Fibroblast of skin of abdomen (primary cell): ENCODE measurements at regions not wholly inside any gene's neighbourhood (a gene's known extent, or its start where the extent isn't known, plus 50 kb on each side); places are given as distances from the start of the nearest gene placed in this dataset.
"Not testable (repeated sequence)": the region's sequence is repeated elsewhere in the genome, so short reads cannot be mapped to it uniquely, and the experiment has no call there.

ENCODE experiments used
- DNase-seq: peaks from one replicate; pipeline ENCODE4 v3.0.0-alpha.2; 2013

GRCh38 chr10:120112809-120113208, 220.3 kb downstream of the SEC23IP start:
- DNase-seq = no peak

- no peak for DNase-seq
These were observed 223.4 kb downstream of the SEC23IP start for GRCh38 chr10:120115959-120116358.

GRCh38 chr10:120121768-120122167, 229.2 kb downstream of the SEC23IP start:
- DNase-seq = no peak

GRCh38 chr10:120131183-120131582, 238.7 kb downstream of the SEC23IP start:
- no peak for DNase-seq

- no peak for DNase-seq
These were observed 240.3 kb downstream of the SEC23IP start for GRCh38 chr10:120132811-120133210.

GRCh38 chr10:120138689-120139088, 246.2 kb downstream of the SEC23IP start:
- DNase-seq = no peak

GRCh38 chr10:120145107-120145506, 252.6 kb downstream of the SEC23IP start:
- no peak for DNase-seq

- no peak for DNase-seq
These were observed 264.2 kb downstream of the SEC23IP start for GRCh38 chr10:120156614-120157274.

GRCh38 chr10:120161111-120161510, 268.6 kb downstream of the SEC23IP start:
- DNase-seq = no peak

GRCh38 chr10:120162471-120162870, 269.9 kb downstream of the SEC23IP start:
- no peak for DNase-seq

- DNase-seq = no peak
These were observed 279.8 kb downstream of the SEC23IP start for GRCh38 chr10:120172356-120172755.

- no peak for DNase-seq
These were observed 282.0 kb downstream of the SEC23IP start for GRCh38 chr10:120174491-120174890.

GRCh38 chr10:120177330-120177729, 279.7 kb upstream of the PLPP4 start:
- DNase-seq = no peak

GRCh38 chr10:120180160-120180559, 276.9 kb upstream of the PLPP4 start:
- no peak for DNase-seq

- no peak for DNase-seq
These were observed 275.9 kb upstream of the PLPP4 start for GRCh38 chr10:120181154-120181553.

- no peak for DNase-seq
These were observed 274.6 kb upstream of the PLPP4 start for GRCh38 chr10:120182431-120182830.

GRCh38 chr10:120183546-120183945, 273.5 kb upstream of the PLPP4 start:
- DNase-seq = no peak

- DNase-seq = no peak
These were observed 272.3 kb upstream of the PLPP4 start for GRCh38 chr10:120184547-120185337.

- DNase-seq = no peak
These were observed 270.5 kb upstream of the PLPP4 start for GRCh38 chr10:120186506-120186905.

- not testable (repeated sequence) for DNase-seq
These were observed 269.9 kb upstream of the PLPP4 start for GRCh38 chr10:120187168-120187567.

GRCh38 chr10:120188950-120189349, 268.1 kb upstream of the PLPP4 start:
- no peak for DNase-seq

GRCh38 chr10:120195984-120196712, 260.9 kb upstream of the PLPP4 start:
- DNase-seq = no peak

- no peak for DNase-seq
These were observed 252.2 kb upstream of the PLPP4 start for GRCh38 chr10:120204877-120205276.
